ENCODE measurements at regions not wholly inside any gene's neighbourhood (a gene's known extent, or its start where the extent isn't known, plus 50 kb on each side); places are given as distances from the start of the nearest gene placed in this dataset.

DNA sequence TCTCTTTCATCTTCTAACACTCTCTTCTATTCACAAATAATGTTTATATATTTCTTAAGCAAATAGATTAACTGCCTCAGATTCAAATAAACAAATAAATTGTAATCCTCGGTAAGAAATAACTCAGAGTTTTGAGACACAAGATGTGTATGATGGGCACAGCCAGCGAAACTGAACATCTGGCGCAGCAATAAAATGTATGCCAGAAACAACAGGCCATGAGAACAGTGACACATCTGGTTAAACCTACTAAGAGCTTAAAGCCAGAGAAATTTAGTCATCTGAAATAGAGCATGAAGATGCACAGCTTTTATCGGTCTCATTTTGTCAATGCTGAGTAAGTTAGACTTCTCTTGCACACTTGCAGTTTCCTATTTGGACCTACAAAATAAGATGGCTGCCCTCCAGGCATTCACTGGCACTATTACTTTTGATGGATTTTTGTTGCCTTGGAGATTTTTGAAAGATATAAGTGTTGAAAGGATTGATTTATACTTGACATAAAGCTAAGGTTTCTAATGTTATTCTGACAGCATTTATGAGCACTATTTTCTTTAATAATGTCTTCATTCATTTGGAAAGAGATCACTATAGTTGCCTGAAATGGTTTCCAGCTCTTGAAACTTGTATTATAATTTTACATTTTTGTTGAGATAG is 1444.0 kb downstream of the PCDH18 start:
- TF ChIP-seq, protein P1, sequence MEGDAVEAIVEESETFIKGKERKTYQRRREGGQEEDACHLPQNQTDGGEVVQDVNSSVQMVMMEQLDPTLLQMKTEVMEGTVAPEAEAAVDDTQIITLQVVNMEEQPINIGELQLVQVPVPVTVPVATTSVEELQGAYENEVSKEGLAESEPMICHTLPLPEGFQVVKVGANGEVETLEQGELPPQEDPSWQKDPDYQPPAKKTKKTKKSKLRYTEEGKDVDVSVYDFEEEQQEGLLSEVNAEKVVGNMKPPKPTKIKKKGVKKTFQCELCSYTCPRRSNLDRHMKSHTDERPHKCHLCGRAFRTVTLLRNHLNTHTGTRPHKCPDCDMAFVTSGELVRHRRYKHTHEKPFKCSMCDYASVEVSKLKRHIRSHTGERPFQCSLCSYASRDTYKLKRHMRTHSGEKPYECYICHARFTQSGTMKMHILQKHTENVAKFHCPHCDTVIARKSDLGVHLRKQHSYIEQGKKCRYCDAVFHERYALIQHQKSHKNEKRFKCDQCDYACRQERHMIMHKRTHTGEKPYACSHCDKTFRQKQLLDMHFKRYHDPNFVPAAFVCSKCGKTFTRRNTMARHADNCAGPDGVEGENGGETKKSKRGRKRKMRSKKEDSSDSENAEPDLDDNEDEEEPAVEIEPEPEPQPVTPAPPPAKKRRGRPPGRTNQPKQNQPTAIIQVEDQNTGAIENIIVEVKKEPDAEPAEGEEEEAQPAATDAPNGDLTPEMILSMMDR (conservative IDR thresholded peaks at IDR 0.05; ENCODE audit: low read depth, low read length): no peak
- TF ChIP-seq POLR2A (IDR thresholded peaks at IDR 0.05; ENCODE audit: low read depth, low read length) (no peak), RFX5 (IDR thresholded peaks at IDR 0.05; ENCODE audit: low read depth, low read length) (no peak), USF2 (IDR thresholded peaks at IDR 0.05; ENCODE audit: low read depth, low read length) (no peak), CHD1 (IDR thresholded peaks at IDR 0.05; ENCODE audit: low read depth, low read length) (no peak), MXI1 (IDR thresholded peaks at IDR 0.05; ENCODE audit: borderline replicate concordance, low read depth, low read length) (no peak), SMC3 (IDR thresholded peaks at IDR 0.05; ENCODE audit: low read depth, low read length) (no peak), RAD21 (IDR thresholded peaks at IDR 0.05; ENCODE audit: low read length) (no peak)
- TF ChIP-seq, protein P2, sequence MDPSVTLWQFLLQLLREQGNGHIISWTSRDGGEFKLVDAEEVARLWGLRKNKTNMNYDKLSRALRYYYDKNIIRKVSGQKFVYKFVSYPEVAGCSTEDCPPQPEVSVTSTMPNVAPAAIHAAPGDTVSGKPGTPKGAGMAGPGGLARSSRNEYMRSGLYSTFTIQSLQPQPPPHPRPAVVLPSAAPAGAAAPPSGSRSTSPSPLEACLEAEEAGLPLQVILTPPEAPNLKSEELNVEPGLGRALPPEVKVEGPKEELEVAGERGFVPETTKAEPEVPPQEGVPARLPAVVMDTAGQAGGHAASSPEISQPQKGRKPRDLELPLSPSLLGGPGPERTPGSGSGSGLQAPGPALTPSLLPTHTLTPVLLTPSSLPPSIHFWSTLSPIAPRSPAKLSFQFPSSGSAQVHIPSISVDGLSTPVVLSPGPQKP (IDR thresholded peaks at IDR 0.05; ENCODE audit: borderline replicate concordance, low read depth, low read length): no peak

Measured in IMR-90 (cell line).